ENCODE measurements at regions not wholly inside any gene's neighbourhood (a gene's known extent, or its start where the extent isn't known, plus 50 kb on each side); places are given as distances from the start of the nearest gene placed in this dataset.
"Not testable (repeated sequence)": the region's sequence is repeated elsewhere in the genome, so short reads cannot be mapped to it uniquely, and the experiment has no call there.

GRCh38 chr6:48520951-48521350, 410.0 kb upstream of the PTCHD4 start:
- H3K36me3 ChIP-seq: no peaks in the 10 kb centered on the region
- intact Hi-C loops (cut with DNase I): no loop called here
- H3K27me3 ChIP-seq: no peaks in the 10 kb centered on the region
- H3K27ac ChIP-seq: no peak overlapping the region
- no peaks in the 10 kb centered on the region for H3K4me1 ChIP-seq
- 31 to 35% methylated on average over 2 of the region's 2 CpGs for WGBS, 2 donors
- TF ChIP-seq POLR2A (IDR thresholded peaks at IDR 0.05) (no peak), CTCF (IDR thresholded peaks at IDR 0.05) (no peak)
- no peak for DNase-seq
- H3K4me3 ChIP-seq: no peak overlapping the region
- no peaks in the 10 kb centered on the region for H3K9me3 ChIP-seq

GRCh38 chr6:48512390-48512789, 401.4 kb upstream of the PTCHD4 start:
- intact Hi-C loops (cut with DNase I): no loop called here
- no peak for DNase-seq
- H3K9me3 ChIP-seq: no peaks in the 10 kb centered on the region
- H3K27ac ChIP-seq: no peak overlapping the region
- no peaks in the 10 kb centered on the region for H3K4me1 ChIP-seq
- H3K36me3 ChIP-seq: no peaks in the 10 kb centered on the region
- H3K4me3 ChIP-seq: no peak overlapping the region
- H3K27me3 ChIP-seq: no peaks in the 10 kb centered on the region
- TF ChIP-seq CTCF (IDR thresholded peaks at IDR 0.05) (no peak), POLR2A (IDR thresholded peaks at IDR 0.05) (no peak)

GRCh38 chr6:48511378-48511777, 400.4 kb upstream of the PTCHD4 start:
- TF ChIP-seq CTCF (IDR thresholded peaks at IDR 0.05) (no peak), POLR2A (IDR thresholded peaks at IDR 0.05) (no peak)
- intact Hi-C loops (cut with DNase I): no loop called here
- WGBS, 2 donors: 60 to 66% methylated on average over 2 of the region's 2 CpGs

GRCh38 chr6:48505621-48506020, 394.6 kb upstream of the PTCHD4 start:
- no peak for DNase-seq
- no peaks in the 10 kb centered on the region for H3K36me3 ChIP-seq
- no peak for TF ChIP-seq POLR2A (IDR thresholded peaks at IDR 0.05)
- no peak for TF ChIP-seq CTCF (IDR thresholded peaks at IDR 0.05)
- H3K4me1 ChIP-seq: no peaks in the 10 kb centered on the region
- H3K27ac ChIP-seq: no peak overlapping the region
- WGBS, 2 donors: 60 to 81% methylated on average over 2 of the region's 2 CpGs
- intact Hi-C loops (cut with DNase I): no loop called here
- no peaks in the 10 kb centered on the region for H3K9me3 ChIP-seq
- no peaks in the 10 kb centered on the region for H3K27me3 ChIP-seq
- no peak overlapping the region for H3K4me3 ChIP-seq

More at GRCh38 chr6:48511378-48511777, 400.4 kb upstream of the PTCHD4 start:
- no peak overlapping the region for H3K27ac ChIP-seq
- H3K4me1 ChIP-seq: no peaks in the 10 kb centered on the region
- DNase-seq: no peak
- no peaks in the 10 kb centered on the region for H3K36me3 ChIP-seq
- no peaks in the 10 kb centered on the region for H3K9me3 ChIP-seq
- no peaks in the 10 kb centered on the region for H3K27me3 ChIP-seq
- no peak overlapping the region for H3K4me3 ChIP-seq

GRCh38 chr6:48493432-48493831, 382.4 kb upstream of the PTCHD4 start:
- DNase-seq; H3K27ac ChIP-seq; H3K4me1 ChIP-seq; H3K36me3 ChIP-seq; H3K4me3 ChIP-seq; intact Hi-C loops (cut with DNase I); H3K27me3 ChIP-seq; H3K9me3 ChIP-seq: not testable (repeated sequence)
- 72 to 82% methylated on average over 2 of the region's 2 CpGs for WGBS, 2 donors

- no peak overlapping the region for H3K27ac ChIP-seq
- intact Hi-C loops (cut with DNase I): no loop called here
- TF ChIP-seq CTCF (IDR thresholded peaks at IDR 0.05) (no peak), POLR2A (IDR thresholded peaks at IDR 0.05) (no peak)
- no peaks in the 10 kb centered on the region for H3K4me1 ChIP-seq
- no peaks in the 10 kb centered on the region for H3K36me3 ChIP-seq
- no peak for DNase-seq
- H3K9me3 ChIP-seq: no peaks in the 10 kb centered on the region
- no peak overlapping the region for H3K4me3 ChIP-seq
- no peaks in the 10 kb centered on the region for H3K27me3 ChIP-seq
- WGBS, 2 donors: 84 to 86% methylated on average over 4 of the region's 4 CpGs
Observed at GRCh38 chr6:48490658-48491057, 379.7 kb upstream of the PTCHD4 start.
